GM18507 (cell line): ENCODE measurements at regions not wholly inside any gene's neighbourhood (a gene's known extent, or its start where the extent isn't known, plus 50 kb on each side); places are given as distances from the start of the nearest gene placed in this dataset.

Experiments
- DNase-seq: peaks from one replicate; pipeline ENCODE4 v3.0.0; 2011; ENCODE audit warnings: low read depth; ENCODE audit not compliant: insufficient read length; ENCODE audit errors: extremely low spot score
- FAIRE-seq: peaks from 2 replicates; lab custom pipeline; 2011; peaks lifted over from hg19 to GRCh38; lab: Jason Lieb, UNC

- no peak for DNase-seq
- no peak for FAIRE-seq
Measured at GRCh38 chr4:35526456-35526855, 717.9 kb downstream of the ARAP2 start.

GRCh38 chr4:35534962-35535361 is 709.4 kb downstream of the ARAP2 start:
- DNase-seq (no peak), FAIRE-seq (no peak)

- FAIRE-seq (no peak), DNase-seq (no peak)
Measured at GRCh38 chr4:35538807-35539206, 705.5 kb downstream of the ARAP2 start.

- FAIRE-seq (no peak), DNase-seq (no peak)
Measured at GRCh38 chr4:35539404-35540055, 704.8 kb downstream of the ARAP2 start.

GRCh38 chr4:35541146-35541887 is 703.0 kb downstream of the ARAP2 start:
- no peak for FAIRE-seq
- DNase-seq = no peak

- no peak for FAIRE-seq
Measured at GRCh38 chr4:35541888-35542213, 702.5 kb downstream of the ARAP2 start.

GRCh38 chr4:35548921-35549320 is 695.4 kb downstream of the ARAP2 start:
- no peak for FAIRE-seq
- DNase-seq = no peak

More at GRCh38 chr4:35541888-35542213, 702.5 kb downstream of the ARAP2 start:
- DNase-seq = no peak

GRCh38 chr4:35556387-35556786 is 687.9 kb downstream of the ARAP2 start:
- DNase-seq (no peak), FAIRE-seq (no peak)

- no peak for DNase-seq
- no peak for FAIRE-seq
Measured at GRCh38 chr4:35559559-35560365, 684.6 kb downstream of the ARAP2 start.

- FAIRE-seq = no peak
- no peak for DNase-seq
Measured at GRCh38 chr4:35562861-35563260, 681.5 kb downstream of the ARAP2 start.

GRCh38 chr4:35565640-35566039 is 678.7 kb downstream of the ARAP2 start:
- FAIRE-seq (no peak), DNase-seq (no peak)

GRCh38 chr4:35591035-35591434 is 653.3 kb downstream of the ARAP2 start:
- DNase-seq (no peak), FAIRE-seq (no peak)

GRCh38 chr4:35604252-35604651 is 640.1 kb downstream of the ARAP2 start:
- no peak for DNase-seq
- no peak for FAIRE-seq

- DNase-seq (no peak), FAIRE-seq (no peak)
Measured at GRCh38 chr4:35604724-35605123, 639.6 kb downstream of the ARAP2 start.

- no peak for DNase-seq
Measured at GRCh38 chr4:35608205-35608604, 636.1 kb downstream of the ARAP2 start.

GRCh38 chr4:35614120-35614519 is 630.2 kb downstream of the ARAP2 start:
- FAIRE-seq (no peak), DNase-seq (no peak)

More at GRCh38 chr4:35608205-35608604, 636.1 kb downstream of the ARAP2 start:
- no peak for FAIRE-seq

- FAIRE-seq = no peak
Measured at GRCh38 chr4:35639929-35640328, 604.4 kb downstream of the ARAP2 start.

GRCh38 chr4:35643661-35644060 is 600.7 kb downstream of the ARAP2 start:
- DNase-seq = no peak
- no peak for FAIRE-seq

More at GRCh38 chr4:35639929-35640328, 604.4 kb downstream of the ARAP2 start:
- DNase-seq = no peak

- DNase-seq (no peak), FAIRE-seq (no peak)
Measured at GRCh38 chr4:35644591-35644990, 599.7 kb downstream of the ARAP2 start.

- no peak for FAIRE-seq
- DNase-seq = no peak
Measured at GRCh38 chr4:35649011-35649410, 595.3 kb downstream of the ARAP2 start.
